ENCODE measurements at regions not wholly inside any gene's neighbourhood (a gene's known extent, or its start where the extent isn't known, plus 50 kb on each side); places are given as distances from the start of the nearest gene placed in this dataset.

- H3K9ac ChIP-seq (ENCODE audit: low read depth in 1 of 2, low read length in 2 of 2), result no peak overlapping the region
- H3K36me3 ChIP-seq (ENCODE audit: control insufficient read depth in 1 of 2, insufficient read depth in 2 of 2, low read length in 2 of 2), result no peaks in the 10 kb centered on the region
- no peaks in the 10 kb centered on the region for H3K27me3 ChIP-seq (ENCODE audit: control insufficient read depth in 1 of 2, insufficient read depth in 2 of 2, low read length in 2 of 2)
- no peaks in the 10 kb centered on the region for H3K4me1 ChIP-seq (ENCODE audit: control insufficient read depth in 1 of 2, insufficient read depth in 2 of 2, low read length in 2 of 2)
- H3K4me3 ChIP-seq (ENCODE audit: low read depth in 1 of 2, low read length in 2 of 2), result no peak overlapping the region
- H3K27ac ChIP-seq (ENCODE audit: low read depth, low read length), result no peak overlapping the region
- no peaks in the 10 kb centered on the region for H3K9me3 ChIP-seq (ENCODE audit: control insufficient read depth in 1 of 2, low read length in 2 of 2)
Observed at GRCh38 chr13:107376341-107377125, 808.6 kb upstream of the ARGLU1 start.

- Histone ChIP-seq H3K4me3 (ENCODE audit: low read depth in 1 of 2, low read length in 2 of 2) (no peak overlapping the region), H3K27ac (ENCODE audit: low read depth, low read length) (no peak overlapping the region), H3K27me3 (ENCODE audit: control insufficient read depth in 1 of 2, insufficient read depth in 2 of 2, low read length in 2 of 2) (no peaks in the 10 kb centered on the region), H3K9me3 (ENCODE audit: control insufficient read depth in 1 of 2, low read length in 2 of 2) (no peaks in the 10 kb centered on the region), H3K9ac (ENCODE audit: low read depth in 1 of 2, low read length in 2 of 2) (no peak overlapping the region), H3K4me1 (ENCODE audit: control insufficient read depth in 1 of 2, insufficient read depth in 2 of 2, low read length in 2 of 2) (no peaks in the 10 kb centered on the region), H3K36me3 (ENCODE audit: control insufficient read depth in 1 of 2, insufficient read depth in 2 of 2, low read length in 2 of 2) (no peaks in the 10 kb centered on the region)
Observed at GRCh38 chr13:107375701-107376340, 807.9 kb upstream of the ARGLU1 start.

GRCh38 chr13:107374038-107374437 lies 806.1 kb upstream of the ARGLU1 start:
- Histone ChIP-seq H3K27ac (ENCODE audit: low read depth, low read length) (no peak overlapping the region), H3K27me3 (ENCODE audit: control insufficient read depth in 1 of 2, insufficient read depth in 2 of 2, low read length in 2 of 2) (no peaks in the 10 kb centered on the region), H3K9me3 (ENCODE audit: control insufficient read depth in 1 of 2, low read length in 2 of 2) (no peaks in the 10 kb centered on the region), H3K9ac (ENCODE audit: low read depth in 1 of 2, low read length in 2 of 2) (no peak overlapping the region), H3K4me1 (ENCODE audit: control insufficient read depth in 1 of 2, insufficient read depth in 2 of 2, low read length in 2 of 2) (no peaks in the 10 kb centered on the region), H3K36me3 (ENCODE audit: control insufficient read depth in 1 of 2, insufficient read depth in 2 of 2, low read length in 2 of 2) (no peaks in the 10 kb centered on the region), H3K4me3 (ENCODE audit: low read depth in 1 of 2, low read length in 2 of 2) (no peak overlapping the region)

GRCh38 chr13:107373551-107373950 lies 805.6 kb upstream of the ARGLU1 start:
- Histone ChIP-seq H3K27ac (ENCODE audit: low read depth, low read length) (no peak overlapping the region), H3K9me3 (ENCODE audit: control insufficient read depth in 1 of 2, low read length in 2 of 2) (no peaks in the 10 kb centered on the region), H3K27me3 (ENCODE audit: control insufficient read depth in 1 of 2, insufficient read depth in 2 of 2, low read length in 2 of 2) (no peaks in the 10 kb centered on the region), H3K36me3 (ENCODE audit: control insufficient read depth in 1 of 2, insufficient read depth in 2 of 2, low read length in 2 of 2) (no peaks in the 10 kb centered on the region), H3K4me3 (ENCODE audit: low read depth in 1 of 2, low read length in 2 of 2) (no peak overlapping the region), H3K9ac (ENCODE audit: low read depth in 1 of 2, low read length in 2 of 2) (no peak overlapping the region), H3K4me1 (ENCODE audit: control insufficient read depth in 1 of 2, insufficient read depth in 2 of 2, low read length in 2 of 2) (no peaks in the 10 kb centered on the region)

GRCh38 chr13:107370015-107370785 lies 802.3 kb upstream of the ARGLU1 start:
- Histone ChIP-seq H3K27me3 (ENCODE audit: control insufficient read depth in 1 of 2, insufficient read depth in 2 of 2, low read length in 2 of 2) (no peaks in the 10 kb centered on the region), H3K9me3 (ENCODE audit: control insufficient read depth in 1 of 2, low read length in 2 of 2) (no peaks in the 10 kb centered on the region), H3K4me3 (ENCODE audit: low read depth in 1 of 2, low read length in 2 of 2) (no peak overlapping the region), H3K36me3 (ENCODE audit: control insufficient read depth in 1 of 2, insufficient read depth in 2 of 2, low read length in 2 of 2) (no peaks in the 10 kb centered on the region), H3K4me1 (ENCODE audit: control insufficient read depth in 1 of 2, insufficient read depth in 2 of 2, low read length in 2 of 2) (no peaks in the 10 kb centered on the region), H3K9ac (ENCODE audit: low read depth in 1 of 2, low read length in 2 of 2) (no peak overlapping the region), H3K27ac (ENCODE audit: low read depth, low read length) (no peak overlapping the region)

GRCh38 chr13:107367258-107367657 lies 799.3 kb upstream of the ARGLU1 start:
- H3K27ac ChIP-seq (ENCODE audit: low read depth, low read length), result no peak overlapping the region
- H3K9me3 ChIP-seq (ENCODE audit: control insufficient read depth in 1 of 2, low read length in 2 of 2), result no peaks in the 10 kb centered on the region
- H3K27me3 ChIP-seq (ENCODE audit: control insufficient read depth in 1 of 2, insufficient read depth in 2 of 2, low read length in 2 of 2), result no peaks in the 10 kb centered on the region
- no peak overlapping the region for H3K4me3 ChIP-seq (ENCODE audit: low read depth in 1 of 2, low read length in 2 of 2)
- H3K4me1 ChIP-seq (ENCODE audit: control insufficient read depth in 1 of 2, insufficient read depth in 2 of 2, low read length in 2 of 2), result no peaks in the 10 kb centered on the region
- no peak overlapping the region for H3K9ac ChIP-seq (ENCODE audit: low read depth in 1 of 2, low read length in 2 of 2)
- no peaks in the 10 kb centered on the region for H3K36me3 ChIP-seq (ENCODE audit: control insufficient read depth in 1 of 2, insufficient read depth in 2 of 2, low read length in 2 of 2)

- Histone ChIP-seq H3K36me3 (ENCODE audit: control insufficient read depth in 1 of 2, insufficient read depth in 2 of 2, low read length in 2 of 2) (no peaks in the 10 kb centered on the region), H3K4me3 (ENCODE audit: low read depth in 1 of 2, low read length in 2 of 2) (no peak overlapping the region), H3K27me3 (ENCODE audit: control insufficient read depth in 1 of 2, insufficient read depth in 2 of 2, low read length in 2 of 2) (no peaks in the 10 kb centered on the region), H3K9me3 (ENCODE audit: control insufficient read depth in 1 of 2, low read length in 2 of 2) (no peaks in the 10 kb centered on the region), H3K27ac (ENCODE audit: low read depth, low read length) (no peak overlapping the region), H3K9ac (ENCODE audit: low read depth in 1 of 2, low read length in 2 of 2) (no peak overlapping the region), H3K4me1 (ENCODE audit: control insufficient read depth in 1 of 2, insufficient read depth in 2 of 2, low read length in 2 of 2) (no peaks in the 10 kb centered on the region)
Observed at GRCh38 chr13:107365466-107366215, 797.7 kb upstream of the ARGLU1 start.

GRCh38 chr13:107364658-107365057 lies 796.7 kb upstream of the ARGLU1 start:
- no peaks in the 10 kb centered on the region for H3K36me3 ChIP-seq (ENCODE audit: control insufficient read depth in 1 of 2, insufficient read depth in 2 of 2, low read length in 2 of 2)
- H3K9me3 ChIP-seq (ENCODE audit: control insufficient read depth in 1 of 2, low read length in 2 of 2), result no peaks in the 10 kb centered on the region
- no peak overlapping the region for H3K4me3 ChIP-seq (ENCODE audit: low read depth in 1 of 2, low read length in 2 of 2)
- H3K27me3 ChIP-seq (ENCODE audit: control insufficient read depth in 1 of 2, insufficient read depth in 2 of 2, low read length in 2 of 2), result no peaks in the 10 kb centered on the region
- H3K27ac ChIP-seq (ENCODE audit: low read depth, low read length), result no peak overlapping the region
- H3K4me1 ChIP-seq (ENCODE audit: control insufficient read depth in 1 of 2, insufficient read depth in 2 of 2, low read length in 2 of 2), result no peaks in the 10 kb centered on the region
- H3K9ac ChIP-seq (ENCODE audit: low read depth in 1 of 2, low read length in 2 of 2), result no peak overlapping the region

GRCh38 chr13:107361666-107362065 lies 793.7 kb upstream of the ARGLU1 start:
- no peak overlapping the region for H3K4me3 ChIP-seq (ENCODE audit: low read depth in 1 of 2, low read length in 2 of 2)
- H3K27ac ChIP-seq (ENCODE audit: low read depth, low read length), result no peak overlapping the region
- no peaks in the 10 kb centered on the region for H3K27me3 ChIP-seq (ENCODE audit: control insufficient read depth in 1 of 2, insufficient read depth in 2 of 2, low read length in 2 of 2)
- no peak overlapping the region for H3K9ac ChIP-seq (ENCODE audit: low read depth in 1 of 2, low read length in 2 of 2)
- H3K36me3 ChIP-seq (ENCODE audit: control insufficient read depth in 1 of 2, insufficient read depth in 2 of 2, low read length in 2 of 2), result no peaks in the 10 kb centered on the region
- no peaks in the 10 kb centered on the region for H3K4me1 ChIP-seq (ENCODE audit: control insufficient read depth in 1 of 2, insufficient read depth in 2 of 2, low read length in 2 of 2)
- no peaks in the 10 kb centered on the region for H3K9me3 ChIP-seq (ENCODE audit: control insufficient read depth in 1 of 2, low read length in 2 of 2)

Measured in duodenal mucosa (tissue), 2 donors.